Esophagus mucosa (tissue), 1 donor: ENCODE measurements at regions not wholly inside any gene's neighbourhood (a gene's known extent, or its start where the extent isn't known, plus 50 kb on each side); places are given as distances from the start of the nearest gene placed in this dataset.
"Not testable (repeated sequence)": the region's sequence is repeated elsewhere in the genome, so short reads cannot be mapped to it uniquely, and the experiment has no call there.

ENCODE experiments used
- ATAC-seq: fragments of 200-7000 bp; cut with Tn5 transposase; one replicate; pipeline ENCODE4 v1.9.1; 2020
- donor health status: DM: yes; HTN: yes; CAD: no.

DNA sequence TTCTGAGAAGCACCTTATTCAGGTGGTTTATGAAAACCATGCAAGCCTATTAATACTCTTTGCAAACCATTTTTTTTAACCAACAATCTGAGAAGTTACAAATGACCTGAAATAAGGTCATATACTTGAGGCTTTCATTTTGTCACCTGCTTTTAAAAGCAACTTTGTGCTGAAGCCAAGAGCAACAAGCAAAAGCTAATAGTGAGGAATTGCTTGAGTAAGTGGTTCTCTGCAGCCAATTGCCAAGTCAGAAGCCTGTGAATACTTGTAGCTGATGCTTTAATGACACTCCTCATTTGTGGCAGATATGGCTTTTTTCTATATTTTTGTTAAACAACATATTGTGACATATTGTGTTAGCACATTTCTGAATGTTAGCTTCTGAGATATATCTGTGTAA is 126.7 kb upstream of the ZNF608 start:
- ATAC-seq: no peak

DNA sequence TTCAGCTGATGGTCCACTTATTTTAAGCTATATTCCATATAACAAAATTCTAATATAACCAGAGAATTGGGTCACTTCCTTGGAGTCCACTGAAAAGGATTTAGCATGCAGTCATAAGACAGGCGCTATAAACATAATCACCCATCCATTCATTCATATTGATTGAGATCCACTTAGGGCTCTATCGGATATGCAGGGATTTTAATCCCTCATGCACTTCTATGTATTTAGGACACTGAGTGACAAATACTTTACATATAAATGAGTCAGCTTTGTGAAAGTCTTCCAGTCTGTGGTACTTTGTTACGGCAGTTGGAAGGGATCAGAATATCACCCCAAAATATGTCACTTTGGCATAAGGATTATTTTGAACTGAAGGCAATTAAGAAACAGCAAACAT is 127.3 kb upstream of the ZNF608 start:
- ATAC-seq: no peak

DNA sequence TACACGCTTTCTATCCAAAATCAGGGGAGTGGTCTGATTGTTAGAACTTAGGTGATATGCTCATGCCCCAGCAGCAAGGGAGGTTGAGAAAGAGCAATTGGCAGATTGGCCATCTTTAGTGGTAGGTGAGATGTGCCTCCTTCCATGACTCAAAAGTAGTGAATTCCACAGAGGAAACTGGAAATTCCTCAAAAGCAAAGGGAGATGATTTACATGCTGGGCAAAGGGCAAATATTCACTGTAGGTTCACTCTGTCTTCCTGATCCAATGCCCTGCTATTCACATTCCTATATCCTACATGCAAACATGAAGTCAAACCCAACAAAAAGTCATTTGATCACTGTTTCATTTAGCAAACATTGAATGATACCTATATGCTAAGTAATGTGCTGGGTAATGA is 130.1 kb upstream of the ZNF608 start:
- no peak for ATAC-seq

DNA sequence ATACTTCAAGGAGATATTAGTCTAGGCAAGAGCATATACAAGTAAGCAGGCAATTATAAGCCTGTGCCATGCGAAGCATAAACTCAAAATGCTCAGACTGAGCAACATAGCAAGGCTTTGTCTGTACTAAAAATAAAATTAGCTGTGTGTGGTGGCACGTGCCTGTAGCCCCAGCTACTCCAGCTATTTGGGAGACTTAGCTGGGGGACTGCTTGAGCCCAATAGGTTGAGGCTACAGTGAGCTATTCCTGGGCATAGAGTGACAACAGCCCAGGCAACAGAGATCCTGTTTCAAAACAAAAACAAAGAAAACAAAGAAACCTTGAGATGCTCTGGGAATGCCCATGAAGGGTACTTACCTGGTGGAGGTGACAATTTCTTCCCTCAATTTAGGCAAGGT is 130.5 kb upstream of the ZNF608 start:
- no peak for ATAC-seq

DNA sequence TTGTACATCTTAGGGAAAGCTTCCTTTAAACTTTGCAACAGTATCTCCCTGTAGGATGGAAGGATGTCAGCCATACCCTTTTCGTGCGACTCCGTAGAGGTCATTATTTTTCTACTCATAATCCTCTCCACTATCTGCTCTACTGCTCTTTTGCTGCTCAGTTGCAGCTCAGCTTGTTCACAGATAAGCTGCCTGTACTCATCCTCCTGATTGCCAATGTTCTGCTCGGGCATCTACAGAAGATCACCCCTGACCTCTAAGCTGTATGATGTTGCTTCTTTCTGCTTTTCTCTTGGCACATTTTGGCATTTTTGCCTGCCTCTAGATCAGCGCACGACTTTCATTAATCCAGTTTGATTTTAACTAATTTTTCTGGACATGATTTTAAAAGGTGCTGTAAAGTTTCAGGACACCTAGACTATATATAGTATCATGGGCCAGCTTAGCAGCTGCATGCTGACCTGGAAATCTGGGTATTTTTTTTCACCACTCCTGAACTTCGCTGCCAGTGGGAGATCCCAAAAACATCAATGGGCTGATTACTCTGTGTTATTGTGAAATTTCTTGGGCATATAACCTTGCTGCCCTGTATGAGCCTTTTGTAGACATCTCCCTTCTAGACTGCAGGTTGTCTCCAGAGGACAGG is 131.2 kb upstream of the ZNF608 start:
- ATAC-seq: no peak

DNA sequence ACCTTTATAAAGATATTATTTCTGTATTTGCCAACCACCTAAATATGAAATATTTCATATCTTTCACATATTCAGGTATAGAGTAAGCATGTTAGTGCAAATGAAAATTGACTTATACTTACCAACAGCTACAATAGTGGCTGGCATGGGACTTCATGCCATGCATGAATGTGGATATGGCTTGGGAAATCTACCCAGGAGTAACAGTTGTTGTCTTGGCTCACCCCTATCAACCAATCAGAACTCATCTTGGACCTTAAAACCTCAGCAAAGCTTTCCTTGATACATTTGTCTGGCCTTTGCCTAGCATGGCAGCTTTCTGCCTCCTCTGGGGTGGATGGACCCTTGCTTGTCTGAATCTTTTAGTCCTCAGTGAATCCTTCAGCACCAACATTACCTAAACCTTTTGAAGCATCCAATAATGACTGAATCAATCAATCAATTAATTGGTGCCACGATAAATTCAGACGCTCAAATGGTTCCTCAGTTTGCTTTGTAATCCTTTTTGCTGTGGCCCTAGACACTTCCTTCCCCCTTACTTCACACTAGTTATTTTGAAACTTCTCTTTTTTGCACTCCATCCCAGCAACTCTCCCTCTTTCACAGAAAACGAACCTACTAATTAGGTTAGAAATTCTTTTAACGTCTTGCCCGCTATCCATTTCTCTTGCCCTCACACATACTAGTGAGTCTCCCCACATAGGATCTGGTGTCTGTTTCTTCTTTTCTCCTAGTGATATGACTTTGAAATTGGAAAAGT is 132.3 kb upstream of the ZNF608 start:
- no peak for ATAC-seq

DNA sequence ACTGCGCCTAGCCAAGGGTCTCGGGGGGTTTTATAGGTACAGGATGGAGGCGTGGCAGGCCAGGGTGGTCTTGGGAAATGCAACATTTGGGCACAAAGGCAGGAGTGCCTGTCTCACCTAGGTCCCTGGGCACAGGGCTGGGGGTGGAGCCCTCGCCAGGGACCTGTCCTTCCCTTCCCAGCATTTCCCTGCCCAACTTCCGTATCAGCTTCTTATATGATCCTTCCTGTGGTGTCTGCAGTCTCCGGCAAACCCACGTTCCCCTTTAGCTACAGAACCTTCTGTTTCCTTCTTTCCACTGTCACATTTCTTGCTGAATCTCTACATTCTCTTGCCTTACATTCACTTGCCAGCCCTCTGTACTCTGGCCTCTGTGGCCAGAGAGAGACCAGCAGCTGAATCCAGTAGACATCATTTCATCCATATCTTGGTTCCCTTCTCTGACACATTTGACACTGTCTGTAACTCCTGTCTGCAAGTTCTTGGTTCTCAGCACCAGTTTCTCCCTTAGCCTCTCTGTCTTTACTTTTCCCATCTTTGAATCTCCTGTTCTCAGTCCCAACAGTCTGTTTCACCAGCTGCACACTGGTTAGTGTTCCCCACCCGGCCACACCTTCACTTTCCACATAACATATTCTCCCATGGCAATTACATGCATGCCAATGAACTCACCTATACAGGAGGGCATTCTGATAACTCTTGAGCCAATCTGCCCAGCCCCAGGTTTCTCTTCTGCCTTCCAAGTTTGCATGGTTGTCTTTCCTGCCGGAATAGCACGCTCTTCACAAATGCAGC is 134.7 kb upstream of the ZNF608 start:
- ATAC-seq: no peak

DNA sequence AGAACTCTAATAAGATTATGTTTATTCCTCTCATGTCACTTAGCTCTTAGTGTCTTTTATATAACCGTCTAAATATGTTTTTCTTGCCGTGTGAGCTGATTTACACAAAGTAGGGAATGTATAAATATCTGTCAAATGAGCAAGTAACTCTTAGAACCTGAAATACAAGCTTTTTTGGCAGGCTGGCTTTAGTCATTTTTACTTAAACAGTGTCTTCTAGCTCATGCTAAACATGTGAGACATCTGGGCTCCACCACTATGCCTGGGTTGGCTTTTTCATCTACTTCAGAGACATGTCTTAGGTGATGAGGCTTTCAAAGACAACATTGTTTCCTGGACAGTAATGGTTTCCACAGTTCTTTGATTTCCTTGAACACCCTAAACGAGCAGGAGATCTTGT is 137.2 kb upstream of the ZNF608 start:
- no peak for ATAC-seq

DNA sequence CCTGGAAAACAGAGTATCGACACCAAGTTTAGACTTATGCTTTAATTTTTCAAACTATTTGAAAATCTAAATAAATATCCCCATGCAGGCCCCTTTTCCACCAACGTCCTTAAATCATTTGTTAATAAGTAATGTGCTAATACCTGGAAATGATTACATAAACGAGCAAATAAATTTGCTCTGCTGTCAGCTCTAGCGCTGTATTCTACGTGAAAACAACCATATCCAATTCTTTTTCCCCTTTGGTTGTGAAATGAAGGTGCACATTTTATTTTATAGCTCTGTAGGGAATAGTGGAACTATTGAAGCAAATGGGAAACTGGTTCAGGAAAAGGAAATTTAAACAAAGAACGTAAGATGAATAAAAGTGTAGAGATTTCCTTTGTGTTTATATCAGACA is 137.7 kb upstream of the ZNF608 start:
- ATAC-seq: no peak

DNA sequence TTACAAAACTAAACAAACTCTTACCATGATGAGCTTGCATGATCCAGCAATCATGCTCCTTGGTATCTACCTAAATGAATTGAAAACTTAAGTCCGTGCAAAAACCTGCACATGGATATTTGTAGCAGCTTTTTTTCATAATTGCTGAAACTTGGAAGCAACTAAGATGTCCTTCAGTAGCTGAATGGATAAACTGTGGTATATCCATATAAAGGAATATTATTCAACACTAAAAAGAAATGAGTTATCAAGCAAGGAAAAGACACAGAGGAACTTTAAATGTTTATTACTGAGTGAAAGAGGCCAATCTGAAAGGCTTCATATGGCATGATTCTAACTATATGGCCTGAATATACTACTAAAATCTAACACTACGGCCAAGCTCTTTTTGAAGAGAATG is 139.1 kb upstream of the ZNF608 start:
- ATAC-seq: no peak

DNA sequence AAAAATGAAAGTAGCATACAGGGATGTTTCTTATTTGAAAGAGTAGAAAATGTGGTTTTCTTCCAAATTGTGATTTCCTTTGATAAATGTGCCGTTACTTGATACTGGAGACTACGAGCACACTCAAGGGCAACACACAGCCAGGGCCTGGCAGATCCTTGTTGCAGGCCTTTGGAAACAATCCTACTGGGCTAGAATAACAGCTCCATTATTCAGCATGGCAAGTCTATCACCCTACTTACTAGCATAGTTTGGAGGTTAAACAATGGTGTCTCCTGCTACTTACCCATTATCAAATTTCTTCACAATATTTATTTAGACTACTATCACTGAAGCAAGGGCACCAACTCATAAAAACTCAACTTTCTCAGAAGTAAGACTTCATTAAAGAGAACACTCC is 140.8 kb upstream of the ZNF608 start:
- no peak for ATAC-seq

DNA sequence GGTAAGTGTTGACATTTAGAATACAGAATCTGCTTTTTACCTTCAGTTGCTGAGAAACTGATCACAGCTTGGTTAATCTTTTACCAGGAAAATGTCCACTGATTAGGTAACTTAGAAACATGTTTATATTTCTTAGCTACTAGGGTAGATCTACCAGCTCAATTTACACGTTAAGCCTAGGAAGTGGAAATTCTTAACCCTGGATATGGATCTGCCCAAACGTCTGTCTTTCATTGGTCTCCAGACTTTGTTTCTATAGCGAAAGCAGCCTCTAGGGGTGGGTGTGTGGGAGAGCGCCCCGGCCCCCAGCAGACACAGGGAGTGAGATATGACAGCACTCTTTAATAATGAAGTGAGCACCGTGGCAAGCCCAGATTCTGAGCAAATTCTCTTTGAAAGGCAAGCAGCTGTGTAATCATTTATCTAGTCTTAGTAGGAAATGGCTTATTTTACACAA is 141.6 kb upstream of the ZNF608 start:
- no peak for ATAC-seq

DNA sequence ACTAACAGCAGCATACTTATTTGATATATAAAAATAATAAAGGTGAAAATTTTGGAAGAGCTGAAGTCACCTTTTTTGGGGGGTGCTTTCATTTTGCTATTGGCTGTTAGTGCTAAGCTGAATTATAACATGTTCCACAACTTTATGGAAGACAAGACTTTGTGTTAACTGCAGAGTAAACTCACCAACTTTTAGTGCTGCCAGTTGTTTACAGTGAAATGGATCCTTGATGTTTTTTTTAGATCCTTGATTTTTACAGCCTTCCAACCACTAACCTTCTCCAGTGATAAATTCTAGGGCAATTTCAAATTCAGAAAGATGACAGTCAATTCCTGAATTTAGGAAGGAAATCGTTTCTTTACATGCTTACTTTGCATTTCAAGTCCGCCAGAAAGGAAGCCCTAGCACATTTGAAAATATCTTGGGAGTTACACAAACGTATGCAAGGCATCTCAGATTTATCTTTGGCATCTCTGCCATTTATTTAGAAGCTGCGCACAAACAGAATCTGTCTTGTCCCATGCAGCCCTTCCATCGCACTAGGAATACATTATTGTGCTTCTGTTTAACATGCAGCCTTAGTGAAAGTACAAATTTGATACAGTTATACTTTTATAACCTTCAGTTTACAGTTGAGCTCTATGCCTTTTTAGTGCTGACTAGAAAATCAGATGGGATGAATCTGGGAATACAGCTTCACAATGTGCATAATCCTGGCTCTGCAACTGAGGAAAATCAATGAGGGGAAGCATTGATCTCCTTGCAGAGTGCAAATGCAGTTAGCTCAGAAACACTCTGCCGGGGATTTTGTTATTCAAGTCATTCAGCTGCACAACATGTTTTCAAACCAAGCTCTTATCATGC is 142.4 kb upstream of the ZNF608 start:
- no peak for ATAC-seq

DNA sequence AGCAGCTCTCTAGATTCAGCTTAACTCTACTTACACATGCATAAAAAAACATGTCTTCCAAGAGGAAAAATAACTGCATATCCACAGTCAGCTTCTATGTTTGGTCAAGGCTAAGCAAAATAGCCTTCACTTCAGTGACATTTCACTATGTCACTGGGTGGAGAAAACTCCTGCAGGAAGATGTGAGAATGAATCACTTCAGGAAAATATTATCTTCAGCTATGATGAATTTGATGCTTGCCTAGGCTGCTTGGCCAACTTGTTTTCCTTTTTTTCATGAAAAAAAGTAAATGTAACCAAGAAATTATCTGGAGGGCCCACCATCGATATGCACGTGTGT is 143.0 kb upstream of the ZNF608 start:
- no peak for ATAC-seq

DNA sequence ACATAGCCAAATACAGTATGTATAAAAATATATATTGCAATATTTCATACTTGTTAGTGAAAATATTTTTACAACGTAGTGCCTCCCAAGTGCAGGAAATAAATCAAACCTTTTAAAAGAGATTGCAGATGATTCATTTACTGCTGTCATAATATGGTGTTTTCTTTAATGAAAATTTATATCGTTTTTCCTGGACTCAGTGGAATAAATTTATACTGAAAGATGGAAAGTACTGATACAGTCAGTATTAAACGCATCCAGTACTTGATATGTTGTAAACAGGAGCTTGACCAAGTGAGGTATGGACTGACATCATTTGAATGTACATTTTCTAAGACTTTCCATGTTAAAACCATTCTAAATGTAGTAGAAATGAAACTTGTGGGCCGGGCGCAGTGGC is 143.4 kb upstream of the ZNF608 start:
- ATAC-seq: no peak

DNA sequence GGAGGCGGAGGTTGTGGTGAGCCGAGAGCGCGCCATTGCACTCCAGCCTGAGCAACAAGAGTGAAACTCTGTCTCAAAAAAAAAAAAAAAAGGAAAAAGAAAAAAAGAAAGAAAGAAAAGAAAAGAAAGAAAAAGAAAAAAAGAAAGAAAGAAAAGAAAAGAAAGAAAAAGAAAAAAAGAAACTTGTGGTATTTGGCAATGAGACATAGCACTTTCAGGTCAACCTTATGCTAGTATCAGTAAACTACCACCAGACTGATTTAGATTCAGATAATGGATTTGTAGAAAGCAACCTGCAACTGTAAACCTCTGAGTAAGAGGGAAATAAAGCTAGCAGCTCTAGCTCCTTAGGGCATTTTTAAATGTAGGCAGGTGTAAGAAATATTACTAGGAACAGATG is 144.0 kb upstream of the ZNF608 start:
- ATAC-seq: not testable (repeated sequence)

DNA sequence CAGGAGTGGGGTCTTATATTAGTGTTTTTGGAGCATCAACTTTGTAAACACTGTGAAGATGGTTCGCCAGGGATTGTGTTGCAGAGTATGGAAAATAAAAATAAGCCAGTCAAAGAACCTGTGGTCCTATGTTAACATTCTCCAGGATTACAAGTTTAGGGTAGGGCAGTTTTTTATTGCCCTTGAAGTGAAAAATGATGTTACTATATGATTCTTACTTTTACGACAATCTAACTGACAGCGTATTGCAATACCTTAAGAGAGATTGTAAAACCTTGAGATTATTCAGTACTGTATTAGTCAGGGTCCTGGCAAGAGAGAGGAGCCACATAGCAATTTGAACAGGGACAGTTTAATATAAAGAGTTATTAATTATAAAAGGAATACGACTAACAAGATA is 144.7 kb upstream of the ZNF608 start:
- no peak for ATAC-seq

DNA sequence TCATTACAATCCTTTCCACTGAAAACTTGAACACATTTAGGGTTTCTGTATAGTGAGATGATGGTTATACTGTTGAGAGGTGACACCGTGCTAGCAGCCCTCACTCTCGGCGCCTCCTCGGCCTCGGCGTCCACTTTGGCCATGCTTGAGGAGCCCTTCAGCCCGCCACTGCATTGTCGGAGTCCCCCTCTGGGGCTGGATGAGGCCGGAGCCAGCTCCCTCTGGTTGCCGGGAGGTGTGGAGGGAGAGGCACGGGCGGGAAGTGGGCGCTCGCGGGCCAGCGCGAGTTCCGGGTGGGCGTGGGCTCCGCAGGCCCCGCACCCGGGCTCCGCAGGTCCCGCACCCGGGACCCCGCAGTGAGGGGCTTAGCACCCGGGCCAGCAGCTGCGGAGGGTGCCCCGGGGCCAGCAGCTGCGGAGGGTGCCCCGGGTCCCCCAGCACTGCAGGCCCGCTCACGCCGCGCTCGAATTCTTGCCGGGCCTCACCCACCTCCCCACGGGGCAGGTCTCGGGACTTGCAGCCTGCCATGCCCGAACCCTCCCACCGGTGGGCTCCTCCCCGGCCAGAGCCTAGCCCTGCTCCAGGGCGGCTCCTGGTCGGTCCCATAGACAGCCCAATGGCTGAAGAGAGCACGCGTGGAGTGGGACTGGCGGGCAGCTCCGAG is 145.9 kb upstream of the ZNF608 start:
- ATAC-seq: no peak

DNA sequence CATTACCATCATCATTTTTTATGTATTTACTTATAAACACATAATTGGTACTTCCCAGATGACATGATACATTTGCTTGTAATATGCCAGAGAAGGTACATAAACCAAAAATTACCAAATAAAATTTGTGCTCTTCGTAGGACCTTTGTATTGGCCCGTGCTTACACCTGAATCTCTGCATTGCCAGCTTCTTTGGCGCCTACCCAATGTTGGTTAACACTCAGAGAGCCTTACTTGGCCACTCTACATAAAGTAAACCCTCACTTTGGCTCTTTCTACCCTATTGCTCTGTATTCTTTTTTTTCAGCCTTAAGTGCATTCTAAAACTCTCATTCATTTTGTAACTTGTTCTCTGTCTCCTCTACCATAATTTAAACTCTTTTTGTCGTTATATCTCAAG is 148.1 kb upstream of the ZNF608 start:
- no peak for ATAC-seq

DNA sequence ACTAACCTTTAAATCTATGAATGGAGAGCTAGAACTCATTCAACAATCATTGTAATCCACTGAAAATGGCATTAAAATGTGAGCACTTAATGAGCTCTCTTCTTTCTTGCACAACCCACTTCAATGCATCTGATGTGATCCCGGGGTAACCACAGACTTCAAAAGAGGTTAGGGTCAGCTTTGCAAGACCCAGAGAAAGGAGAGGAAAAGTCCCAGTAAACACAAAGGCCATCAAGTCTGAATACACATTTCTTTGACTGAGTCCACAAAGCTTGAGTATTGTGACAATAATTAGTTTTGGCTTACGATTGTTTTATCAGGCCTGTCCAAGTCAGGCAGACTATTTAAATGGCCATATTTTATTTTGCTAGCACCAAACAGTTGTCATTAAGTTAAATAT is 148.8 kb upstream of the ZNF608 start:
- no peak for ATAC-seq

DNA sequence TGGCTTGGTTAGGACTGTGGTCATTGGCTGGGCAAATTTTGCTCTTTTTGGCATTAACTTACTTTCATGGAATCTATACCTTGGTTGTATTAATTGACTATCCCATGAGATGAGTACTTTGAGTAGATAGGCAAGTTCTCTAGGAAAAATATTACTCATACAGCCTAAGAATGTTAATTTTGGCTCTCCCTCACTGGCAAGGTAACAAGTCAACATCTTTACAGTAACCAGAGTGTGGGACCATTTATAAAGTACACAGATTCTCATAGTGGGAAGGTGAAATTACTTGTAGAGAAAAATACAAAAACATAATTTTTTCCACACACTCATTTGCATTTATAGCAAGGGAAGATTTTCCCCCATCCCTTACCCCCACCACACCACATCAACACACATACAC is 154.6 kb upstream of the ZNF608 start:
- ATAC-seq: no peak

DNA sequence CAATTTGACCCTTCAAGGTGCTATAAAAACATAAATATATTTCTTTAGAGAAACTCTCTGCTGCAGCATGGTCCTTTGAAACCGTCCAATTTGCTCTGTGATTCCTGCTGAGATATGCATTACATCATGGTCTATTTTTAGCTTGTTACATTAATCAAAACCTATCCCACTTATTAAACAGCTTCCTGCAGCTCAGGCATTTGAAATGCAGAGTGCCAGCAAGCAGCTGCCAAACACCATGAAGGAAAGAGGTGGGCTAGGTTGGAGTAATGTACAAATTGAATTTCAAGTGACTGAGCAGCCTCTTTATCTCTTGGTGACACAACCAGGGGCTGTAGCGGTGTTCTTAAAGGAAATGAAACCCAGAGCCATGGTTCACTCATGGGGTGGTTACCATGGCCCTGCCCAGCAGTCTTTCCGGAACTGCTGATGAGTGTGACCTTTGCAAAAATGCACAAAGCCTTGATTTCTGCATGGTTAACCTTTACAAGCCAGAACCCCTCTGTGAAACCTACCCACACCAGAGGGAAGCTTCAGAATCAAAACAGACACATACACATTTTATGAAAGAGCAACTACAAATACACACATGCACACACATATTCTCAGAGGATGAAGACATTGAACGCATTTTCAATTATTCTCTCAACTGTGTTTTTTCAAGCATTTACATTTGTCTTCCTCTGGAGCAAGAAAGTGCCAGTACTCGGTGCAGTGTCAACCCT is 155.8 kb upstream of the ZNF608 start:
- peak; percentile 72 for ATAC-seq
